Stimulated activated CD8-positive, alpha-beta memory T cell treated with anti-CD3 and anti-CD28 coated beads, Interleukin-12 subunit alpha, Interleukin-12 subunit beta, amount 100 ng/mL, for 24 hours (primary cell): ENCODE measurements at regions not wholly inside any gene's neighbourhood (a gene's known extent, or its start where the extent isn't known, plus 50 kb on each side); places are given as distances from the start of the nearest gene placed in this dataset.

Experiments used
- DNase-seq: peaks from one replicate; pipeline ENCODE4 v3.0.0-alpha.2; 2020; ENCODE audit errors: extremely low read depth

- no peak for DNase-seq
These were observed 204.6 kb downstream of the CD83 start for GRCh38 chr6:14321992-14322772.

GRCh38 chr6:14322841-14323240 lies 205.3 kb downstream of the CD83 start:
- no peak for DNase-seq

DNA sequence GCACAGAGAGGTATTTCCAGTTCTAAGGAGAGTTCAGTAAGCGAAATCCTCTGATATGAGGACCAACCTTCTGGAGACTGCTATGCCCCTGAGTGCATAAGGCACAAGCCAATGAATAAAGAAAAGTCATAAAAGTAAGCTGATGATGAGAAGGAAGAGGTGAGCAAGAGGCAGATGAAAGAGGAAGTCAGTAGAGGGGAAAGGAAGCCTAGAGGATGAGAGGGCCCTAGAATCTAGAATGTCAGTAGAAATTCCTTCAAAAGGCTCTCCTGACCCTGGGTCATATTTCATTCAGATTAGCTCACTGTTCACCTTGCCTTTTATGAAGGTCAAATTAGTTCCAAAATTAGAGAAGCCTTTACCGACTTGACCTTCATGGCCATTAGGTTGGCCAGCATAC lies 209.2 kb downstream of the CD83 start:
- no peak for DNase-seq

- DNase-seq, result no peak
These were observed 210.6 kb downstream of the CD83 start for GRCh38 chr6:14328163-14328562.

DNA sequence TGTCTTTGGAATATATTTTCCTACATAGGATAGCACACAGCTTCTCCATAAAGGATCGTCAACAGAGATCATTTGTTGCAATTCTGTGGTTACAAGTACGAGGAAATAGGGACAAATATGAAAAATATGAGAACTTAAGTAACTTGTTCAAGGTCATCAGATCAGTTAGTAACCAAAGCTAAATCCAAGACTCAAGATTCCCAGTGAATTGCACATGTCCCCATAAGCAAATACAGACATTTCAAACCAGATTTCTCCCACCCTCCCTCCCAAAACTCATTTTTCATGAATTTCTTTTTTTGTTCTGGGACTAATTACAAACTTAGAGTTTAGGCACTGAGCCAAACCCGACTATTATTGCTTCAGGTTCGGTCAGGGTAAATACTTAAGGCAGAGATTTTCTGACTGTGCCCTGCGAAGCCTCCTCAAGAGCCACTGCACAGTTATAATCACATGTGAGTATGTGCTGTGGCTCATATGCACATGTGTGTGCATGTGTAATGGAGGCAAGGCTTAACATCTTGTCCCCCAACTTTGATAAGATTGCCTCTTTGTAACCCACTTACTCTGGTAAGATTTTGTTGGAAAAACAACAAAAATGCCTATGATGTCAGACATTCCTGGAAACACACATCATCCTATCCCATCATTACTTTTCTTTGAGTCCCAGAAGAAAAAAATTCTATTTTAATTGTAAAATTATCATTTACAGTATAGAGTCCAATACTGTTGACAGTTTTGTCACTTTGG lies 216.2 kb downstream of the CD83 start:
- no peak for DNase-seq

GRCh38 chr6:14335071-14335470 lies 217.5 kb downstream of the CD83 start:
- no peak for DNase-seq

GRCh38 chr6:14337152-14337551 lies 219.6 kb downstream of the CD83 start:
- DNase-seq, result no peak

DNA sequence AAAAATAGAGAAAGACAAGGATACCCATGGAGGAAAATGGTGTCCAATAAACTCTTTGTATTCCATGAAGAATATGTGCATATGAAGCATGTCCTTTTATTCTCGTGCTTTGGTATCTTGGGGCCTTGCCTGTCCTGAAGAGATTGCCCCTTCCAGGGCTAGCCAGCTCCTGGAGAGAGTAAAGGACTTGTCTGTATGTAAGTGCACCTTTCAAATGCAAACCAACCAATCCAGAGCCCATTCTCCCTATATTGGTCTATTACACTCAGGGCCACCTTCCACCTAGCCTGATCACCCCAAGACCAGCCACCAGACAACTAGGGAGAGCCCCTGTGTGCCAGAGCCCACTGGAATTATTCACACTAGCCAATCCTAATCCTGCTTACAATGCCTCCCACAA lies 221.6 kb downstream of the CD83 start:
- no peak for DNase-seq

- DNase-seq, result no peak
These were observed 222.4 kb downstream of the CD83 start for GRCh38 chr6:14339711-14340584.

GRCh38 chr6:14344486-14344885 lies 226.9 kb downstream of the CD83 start:
- DNase-seq, result no peak

DNA sequence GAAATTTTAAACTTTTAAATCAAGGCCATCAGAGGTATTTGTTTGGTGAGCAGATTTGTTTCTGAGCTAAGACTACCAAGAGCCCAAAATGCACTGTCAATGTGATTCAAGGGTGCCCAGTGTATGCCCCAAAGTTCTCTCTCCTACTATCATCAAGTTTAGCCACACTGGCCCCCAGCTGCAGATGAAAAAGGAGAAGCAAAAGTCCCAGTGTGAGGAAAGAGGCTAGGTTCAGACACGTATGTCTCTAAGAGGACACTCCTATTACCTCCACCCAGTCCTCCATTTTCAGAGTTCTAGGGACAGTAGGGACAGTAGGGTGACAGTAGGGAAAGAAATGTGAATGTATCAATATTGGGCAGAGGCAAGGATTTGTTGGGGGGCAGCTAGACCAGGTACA lies 230.8 kb downstream of the CD83 start:
- no peak for DNase-seq

- no peak for DNase-seq
These were observed 231.9 kb downstream of the CD83 start for GRCh38 chr6:14349507-14349906.

DNA sequence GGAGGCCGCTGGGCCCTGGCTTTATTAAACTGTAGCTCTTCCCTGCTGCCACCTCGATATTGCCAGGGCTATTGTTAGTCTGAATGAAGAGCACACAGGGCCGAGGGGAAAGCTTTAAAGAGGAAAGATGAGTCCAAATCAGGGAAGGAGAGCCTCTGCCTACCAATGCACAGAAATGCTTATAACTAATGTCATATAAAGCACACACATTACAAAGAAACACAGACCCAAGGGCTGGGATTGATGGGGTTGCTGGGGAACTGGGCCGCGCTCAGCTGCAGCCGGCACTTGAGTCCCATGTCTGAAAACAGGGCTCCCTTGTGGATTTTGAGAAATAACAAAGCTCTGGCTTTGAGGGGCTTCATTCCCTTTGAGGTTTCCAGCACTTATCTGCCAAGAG lies 232.6 kb downstream of the CD83 start:
- DNase-seq, result no peak

DNA sequence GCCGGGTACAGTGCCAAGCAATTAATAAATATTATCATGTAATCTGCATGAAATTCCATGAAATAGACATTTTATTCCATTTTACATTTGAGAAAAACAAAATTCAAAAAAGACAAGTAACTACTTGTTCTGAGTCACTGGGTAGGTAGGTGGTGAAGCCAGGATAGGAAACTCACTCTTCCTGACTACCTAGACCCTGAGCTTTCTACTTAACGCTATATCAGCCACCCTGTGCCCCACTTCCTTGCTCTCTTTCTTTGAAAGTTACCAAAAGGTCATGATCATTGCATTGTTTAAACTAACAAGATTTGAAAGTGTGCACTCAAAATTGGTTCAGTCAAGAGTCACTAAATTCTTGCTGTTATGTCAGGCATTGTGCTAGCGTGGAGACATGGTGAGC lies 235.7 kb downstream of the CD83 start:
- no peak for DNase-seq

GRCh38 chr6:14353798-14354197 lies 236.2 kb downstream of the CD83 start:
- DNase-seq, result no peak

DNA sequence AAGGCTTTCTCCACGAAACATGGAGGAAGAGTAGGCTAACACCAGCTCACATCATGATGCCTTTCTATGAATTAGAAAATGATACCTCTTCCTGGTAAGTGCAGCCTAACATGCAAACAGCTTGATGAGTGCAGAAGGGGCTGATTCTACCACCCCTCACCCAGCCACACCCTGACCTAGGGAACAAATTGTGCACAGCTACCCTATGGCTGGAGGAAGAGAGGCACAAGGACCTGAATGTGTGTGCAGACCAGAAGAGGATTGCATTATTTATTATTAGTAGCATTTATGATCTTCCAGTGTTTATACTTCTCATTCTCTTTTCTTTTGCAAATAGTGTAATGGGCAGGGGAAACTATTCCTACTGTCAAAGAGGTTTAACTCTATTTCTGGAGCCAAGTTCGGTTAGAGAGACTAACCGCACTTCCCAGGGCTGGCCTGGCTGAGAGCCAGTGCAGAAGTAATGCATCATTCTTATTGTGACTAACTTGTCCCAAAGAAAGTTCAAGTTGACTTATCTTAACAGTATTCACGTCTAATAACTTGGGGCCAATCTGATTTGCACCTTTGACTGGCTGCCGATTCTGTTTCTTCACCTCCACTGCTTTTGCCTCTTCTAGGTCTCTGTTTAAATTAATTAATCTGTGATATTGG lies 237.5 kb downstream of the CD83 start:
- DNase-seq, result no peak

GRCh38 chr6:14359438-14359837 lies 241.9 kb downstream of the CD83 start:
- DNase-seq, result no peak

GRCh38 chr6:14360565-14360964 lies 243.0 kb downstream of the CD83 start:
- no peak for DNase-seq

DNA sequence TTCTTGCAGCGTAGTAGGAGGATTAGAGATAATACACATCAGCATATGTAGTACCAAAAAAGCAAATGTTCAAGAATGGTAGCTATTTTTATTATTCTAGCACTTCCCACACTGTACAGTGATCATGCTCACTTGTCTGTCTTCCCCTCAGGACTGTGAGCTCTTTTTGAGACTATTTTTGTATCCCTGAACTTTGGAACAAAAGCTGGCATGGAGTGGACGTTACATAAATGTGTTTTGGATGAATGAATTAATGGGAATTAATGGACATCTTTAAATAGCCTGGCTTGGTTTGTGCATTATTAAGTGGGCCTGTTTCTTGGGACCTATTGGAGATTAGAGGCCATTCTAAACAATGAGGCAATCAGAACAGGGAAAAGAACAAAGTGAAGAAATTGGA lies 243.7 kb downstream of the CD83 start:
- no peak for DNase-seq

DNA sequence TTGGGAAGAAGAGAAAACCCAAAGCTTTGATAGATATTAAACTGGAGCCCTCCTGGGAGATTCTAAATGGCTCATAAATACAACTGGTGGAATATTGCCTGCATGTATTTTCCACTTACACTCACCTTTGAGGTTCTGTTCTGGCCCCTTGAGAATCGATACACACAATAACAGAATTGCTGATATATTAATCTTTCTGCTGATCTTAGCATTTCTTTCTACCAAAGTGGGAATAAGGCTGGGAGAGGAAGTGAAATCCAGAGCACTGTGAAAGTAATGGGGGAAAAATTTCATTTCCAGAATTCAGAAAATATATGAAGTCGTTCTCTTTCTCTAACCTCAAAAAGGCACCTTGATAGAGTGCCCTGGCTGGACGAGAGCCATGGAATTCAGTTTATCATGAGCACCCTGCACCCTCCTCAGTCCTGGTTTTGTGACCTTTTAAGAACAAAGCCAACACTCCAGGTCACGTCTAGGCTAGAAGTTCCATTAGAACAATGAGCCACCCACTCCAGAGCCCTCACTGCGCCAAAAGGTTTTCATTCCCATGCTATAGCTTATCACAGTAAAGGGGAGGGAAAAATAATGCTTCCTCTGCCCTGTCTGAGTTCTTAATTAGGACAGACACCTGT lies 244.5 kb downstream of the CD83 start:
- no peak for DNase-seq

GRCh38 chr6:14364370-14364769 lies 246.8 kb downstream of the CD83 start:
- no peak for DNase-seq
